Caco-2 (cell line): ENCODE measurements at regions not wholly inside any gene's neighbourhood (a gene's known extent, or its start where the extent isn't known, plus 50 kb on each side); places are given as distances from the start of the nearest gene placed in this dataset.

Experiments used
- BruUV-seq: library from RNA; stranded (reverse); fragments of 400-500 nt; replicated peaks from 2 replicates; lab custom pipeline; 2021; lab: Mats Ljungman, UMichigan
- CTCF ChIA-PET: fragments of 300-600 bp; sonication (Branson Sonifier 250); formaldehyde crosslinking; loops from one replicate; lab custom pipeline; 2022; ENCODE audit warnings: antibody characterized with exemption; lab: Charles Lee
- POLR2A ChIA-PET: fragments of 300-600 bp; sonication (Branson Sonifier 250); formaldehyde crosslinking; loops from one replicate; lab custom pipeline; 2022; ENCODE audit warnings: antibody characterized with exemption; lab: Charles Lee
- DNase-seq, 2 experiments: peaks; one replicate each; pipeline versions ENCODE4 v3.0.0 to v3.0.0-alpha.2; 2020 to 2022
- H3K27me3 ChIP-seq: replicated peaks from 2 replicates; pipeline ENCODE4 v1.6.0; 2011; ENCODE audit warnings: low read length; ENCODE audit not compliant: control insufficient read depth, insufficient read depth
- H3K36me3 ChIP-seq: 2 replicates; pipeline ENCODE4 v1.5.1; 2011; ENCODE audit warnings: low read length; ENCODE audit not compliant: control insufficient read depth, insufficient read depth
- H3K4me1 ChIP-seq: fragments of 250-450 bp; sonication (Bioruptor Pico); 2 replicates; pipeline ENCODE4 v1.5.1; 2020; ENCODE audit warnings: mild to moderate bottlenecking
- H3K4me3 ChIP-seq: 2 replicates; pipeline ENCODE4 v1.5.1; 2011; ENCODE audit warnings: low read depth, mild to moderate bottlenecking, control low read depth, low read length
- H3K9me3 ChIP-seq: fragments of 250-450 bp; sonication (Bioruptor Pico); 2 replicates; pipeline ENCODE4 v1.5.1; 2020; ENCODE audit warnings: mild to moderate bottlenecking, moderate library complexity
- H3K27ac Mint-ChIP-seq: one replicate; pipeline ENCODE4 v1.8.0; 2022; ENCODE audit warnings: mixed read lengths; ENCODE audit not compliant: unreplicated experiment
- H3K27me3 Mint-ChIP-seq: one replicate; pipeline ENCODE4 v1.8.0; 2022; ENCODE audit warnings: mixed read lengths; ENCODE audit not compliant: insufficient read depth, unreplicated experiment
- H3K36me3 Mint-ChIP-seq: one replicate; pipeline ENCODE4 v1.8.0; 2022; ENCODE audit warnings: mild to moderate bottlenecking, mixed read lengths; ENCODE audit not compliant: insufficient read depth, unreplicated experiment
- H3K4me1 Mint-ChIP-seq: one replicate; pipeline ENCODE4 v1.8.0; 2022; ENCODE audit warnings: low read depth, mixed read lengths; ENCODE audit not compliant: unreplicated experiment
- H3K4me3 Mint-ChIP-seq: one replicate; pipeline ENCODE4 v1.8.0; 2022; ENCODE audit warnings: mild to moderate bottlenecking, moderate library complexity, mixed read lengths; ENCODE audit not compliant: unreplicated experiment
- H3K9me3 Mint-ChIP-seq: one replicate; pipeline ENCODE4 v1.8.0; 2022; ENCODE audit warnings: mixed read lengths; ENCODE audit not compliant: unreplicated experiment
- intact Hi-C: fragments of 100-400 bp; cut with micrococcal nuclease; formaldehyde crosslinking; loops from one replicate; pipeline ENCODE4 v1.10.0; 2022; ENCODE audit not compliant: unreplicated experiment
- TF ChIP-seq, protein P1 (sequence below), 2 experiments: fragments of 200-600 bp in 1 of 2; IDR thresholded peaks; 1 replicate in 1 of 2; 2 replicates in 1 of 2; pipeline versions ENCODE4 v1.5.1 to v1.8.0; 2011 to 2022; ENCODE audit warnings: antibody characterized with exemption in 1 of 2, control low read depth in 1 of 2, inconsistent platforms in 1 of 2, low read depth in 1 of 2, low read length in 1 of 2, mild to moderate bottlenecking in 1 of 2, moderate library complexity in 1 of 2; ENCODE audit not compliant: insufficient read depth in 1 of 2, severe bottlenecking in 1 of 2, unreplicated experiment in 1 of 2

DNA sequence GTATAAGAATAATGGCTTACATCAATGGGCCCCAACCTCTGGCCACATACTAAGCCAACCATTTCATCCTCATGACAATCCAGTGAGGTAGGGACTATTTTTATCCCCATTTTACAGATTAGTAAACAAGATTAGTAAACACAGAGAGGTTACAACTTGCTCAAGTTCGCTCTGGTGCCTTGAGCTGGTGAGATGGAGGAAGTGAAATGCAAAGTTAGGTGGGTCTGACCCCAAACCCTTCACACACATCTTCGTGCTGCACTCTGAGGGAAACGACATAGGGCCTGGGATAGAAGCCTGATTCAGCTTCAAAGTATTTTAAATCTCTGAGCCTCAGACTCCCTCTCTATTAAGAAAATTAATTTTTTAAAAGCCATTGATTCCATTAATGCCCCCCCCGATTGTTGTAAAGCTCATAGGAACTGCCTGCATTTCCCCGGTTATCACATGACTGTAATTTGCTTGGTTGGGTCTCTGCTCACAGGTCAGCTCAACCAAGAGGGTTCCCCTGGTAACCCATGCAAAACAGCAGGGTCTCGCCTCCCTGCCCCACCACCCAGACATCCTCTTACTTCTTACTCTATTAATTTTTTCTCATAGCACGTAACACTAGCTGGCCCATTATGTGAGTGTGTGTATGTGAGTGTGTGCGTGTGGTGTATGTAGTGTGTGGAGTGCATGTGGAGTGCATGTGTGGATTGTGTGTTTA, 221.2 kb downstream of the MAFB start:
- no peaks in the 10 kb centered on the region for H3K4me1 ChIP-seq
- H3K9me3 ChIP-seq: no peaks in the 10 kb centered on the region
- H3K27me3 ChIP-seq: no peaks in the 10 kb centered on the region
- no peak overlapping the region for H3K4me3 ChIP-seq
- BruUV-seq: no TSS peak
- DNase-seq: no peak
- no peaks in the 10 kb centered on the region for H3K36me3 ChIP-seq
- intact Hi-C loops: no loop called here
- no peaks in the 10 kb centered on the region for H3K36me3 Mint-ChIP-seq
- TF ChIP-seq, protein P1, sequence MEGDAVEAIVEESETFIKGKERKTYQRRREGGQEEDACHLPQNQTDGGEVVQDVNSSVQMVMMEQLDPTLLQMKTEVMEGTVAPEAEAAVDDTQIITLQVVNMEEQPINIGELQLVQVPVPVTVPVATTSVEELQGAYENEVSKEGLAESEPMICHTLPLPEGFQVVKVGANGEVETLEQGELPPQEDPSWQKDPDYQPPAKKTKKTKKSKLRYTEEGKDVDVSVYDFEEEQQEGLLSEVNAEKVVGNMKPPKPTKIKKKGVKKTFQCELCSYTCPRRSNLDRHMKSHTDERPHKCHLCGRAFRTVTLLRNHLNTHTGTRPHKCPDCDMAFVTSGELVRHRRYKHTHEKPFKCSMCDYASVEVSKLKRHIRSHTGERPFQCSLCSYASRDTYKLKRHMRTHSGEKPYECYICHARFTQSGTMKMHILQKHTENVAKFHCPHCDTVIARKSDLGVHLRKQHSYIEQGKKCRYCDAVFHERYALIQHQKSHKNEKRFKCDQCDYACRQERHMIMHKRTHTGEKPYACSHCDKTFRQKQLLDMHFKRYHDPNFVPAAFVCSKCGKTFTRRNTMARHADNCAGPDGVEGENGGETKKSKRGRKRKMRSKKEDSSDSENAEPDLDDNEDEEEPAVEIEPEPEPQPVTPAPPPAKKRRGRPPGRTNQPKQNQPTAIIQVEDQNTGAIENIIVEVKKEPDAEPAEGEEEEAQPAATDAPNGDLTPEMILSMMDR (IDR thresholded peaks at IDR 0.05; ENCODE audit: insufficient read depth in 1 of 2, low read depth in 1 of 2, low read length in 1 of 2, severe bottlenecking in 1 of 2, unreplicated experiment in 1 of 2): no peak
- no peak overlapping the region for H3K4me3 Mint-ChIP-seq
- H3K9me3 Mint-ChIP-seq: no peaks in the 10 kb centered on the region
- CTCF ChIA-PET: no interaction called here
- H3K4me1 Mint-ChIP-seq: no peaks in the 10 kb centered on the region
- POLR2A ChIA-PET: no interaction called here
- no peaks in the 10 kb centered on the region for H3K27me3 Mint-ChIP-seq
- H3K27ac Mint-ChIP-seq: no peak overlapping the region

DNA sequence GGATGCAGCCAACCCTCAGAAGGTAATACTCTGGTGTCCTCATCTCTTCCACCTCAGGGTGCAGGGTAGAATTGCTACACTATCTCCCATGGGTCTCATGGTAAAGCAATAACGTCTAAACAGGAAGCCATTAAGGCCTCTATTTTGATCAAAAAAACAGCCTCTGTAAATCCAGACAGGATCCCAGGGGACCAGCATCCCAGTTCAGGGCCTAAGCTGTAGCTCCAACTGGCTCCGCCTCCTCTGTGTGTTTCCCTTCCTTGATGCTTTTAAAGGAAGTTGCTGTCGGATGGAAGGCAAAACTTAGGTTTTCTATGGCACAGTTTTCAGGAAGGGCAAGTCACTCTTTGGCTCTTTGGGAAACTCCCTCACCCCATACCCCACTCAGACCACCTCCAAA, 222.0 kb downstream of the MAFB start:
- ChIA-PET POLR2A (no interaction called here), CTCF (no interaction called here)
- intact Hi-C loops: no loop called here
- Mint-ChIP-seq H3K36me3 (no peaks in the 10 kb centered on the region), H3K4me1 (no peaks in the 10 kb centered on the region), H3K27ac (no peak overlapping the region), H3K9me3 (no peaks in the 10 kb centered on the region), H3K27me3 (no peaks in the 10 kb centered on the region), H3K4me3 (no peak overlapping the region)
- H3K27me3 ChIP-seq: no peaks in the 10 kb centered on the region
- H3K4me3 ChIP-seq: no peak overlapping the region
- no peaks in the 10 kb centered on the region for H3K36me3 ChIP-seq
- H3K4me1 ChIP-seq: no peaks in the 10 kb centered on the region
- no peaks in the 10 kb centered on the region for H3K9me3 ChIP-seq
- TF ChIP-seq, protein P1 (IDR thresholded peaks at IDR 0.05; ENCODE audit: insufficient read depth in 1 of 2, low read depth in 1 of 2, low read length in 1 of 2, severe bottlenecking in 1 of 2, unreplicated experiment in 1 of 2): no peak
- DNase-seq: no peak
- no TSS peak for BruUV-seq

DNA sequence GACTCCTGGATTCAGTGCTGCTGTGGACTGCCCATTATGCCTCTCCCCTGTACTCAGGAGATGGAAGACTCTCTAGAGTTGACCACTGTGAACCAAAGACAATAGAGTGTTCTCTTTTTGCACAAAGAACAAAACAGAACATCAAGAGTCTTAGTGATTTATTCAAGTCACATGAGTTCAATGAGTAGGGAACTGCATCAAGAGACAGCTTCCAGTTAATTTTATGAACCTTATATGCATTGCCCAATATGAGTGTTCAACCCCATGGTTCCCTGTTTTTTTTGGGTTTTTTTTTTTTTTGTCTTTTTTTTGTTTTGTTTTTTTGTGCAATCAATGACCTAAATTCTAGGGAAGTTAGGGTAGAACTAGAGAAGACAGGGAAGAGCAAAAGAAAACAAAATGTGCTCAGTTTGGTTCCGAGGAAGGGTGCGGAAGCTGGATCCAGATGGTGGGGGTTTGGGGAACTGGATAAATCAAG, 224.3 kb downstream of the MAFB start:
- no peak for DNase-seq
- ChIA-PET CTCF (no interaction called here), POLR2A (no interaction called here)
- BruUV-seq: no TSS peak
- Mint-ChIP-seq H3K27ac (no peak overlapping the region), H3K9me3 (no peaks in the 10 kb centered on the region), H3K4me1 (no peaks in the 10 kb centered on the region), H3K4me3 (no peak overlapping the region), H3K36me3 (no peaks in the 10 kb centered on the region), H3K27me3 (no peaks in the 10 kb centered on the region)
- Histone ChIP-seq H3K27me3 (no peaks in the 10 kb centered on the region), H3K4me1 (no peaks in the 10 kb centered on the region), H3K9me3 (no peaks in the 10 kb centered on the region), H3K4me3 (no peak overlapping the region), H3K36me3 (no peaks in the 10 kb centered on the region)
- intact Hi-C loops: no loop called here
- TF ChIP-seq, protein P1 (IDR thresholded peaks at IDR 0.05; ENCODE audit: insufficient read depth in 1 of 2, low read depth in 1 of 2, low read length in 1 of 2, severe bottlenecking in 1 of 2, unreplicated experiment in 1 of 2): no peak
